AG09319 (cell line): ENCODE measurements at regions not wholly inside any gene's neighbourhood (a gene's known extent, or its start where the extent isn't known, plus 50 kb on each side); places are given as distances from the start of the nearest gene placed in this dataset.

ENCODE experiments used
- DNase-seq: peaks from one replicate; pipeline ENCODE4 v3.0.0-alpha.2; 2010; ENCODE audit warnings: low read depth; ENCODE audit errors: extremely low read depth
- CTCF ChIP-seq: IDR thresholded peaks from 2 replicates; pipeline ENCODE4 v1.5.1; 2011; ENCODE audit warnings: low read depth, mild to moderate bottlenecking, inconsistent platforms, low read length, moderate library complexity

- TF ChIP-seq CTCF = no peak
- DNase-seq = no peak
These were observed 165.1 kb upstream of the NCAM1 start for GRCh38 chr11:112795911-112796649.

GRCh38 chr11:112797092-112797491 is 164.1 kb upstream of the NCAM1 start:
- TF ChIP-seq CTCF = no peak
- DNase-seq = no peak

GRCh38 chr11:112797648-112798293 is 163.4 kb upstream of the NCAM1 start:
- no peak for DNase-seq

GRCh38 chr11:112801025-112801816 is 160.0 kb upstream of the NCAM1 start:
- DNase-seq = no peak
- TF ChIP-seq CTCF = no peak

More at GRCh38 chr11:112797648-112798293, 163.4 kb upstream of the NCAM1 start:
- peak; percentile 21 for TF ChIP-seq CTCF

GRCh38 chr11:112801817-112802088 is 159.5 kb upstream of the NCAM1 start:
- DNase-seq = no peak
- TF ChIP-seq CTCF = no peak

- no peak for DNase-seq
- TF ChIP-seq CTCF = no peak
These were observed 155.6 kb upstream of the NCAM1 start for GRCh38 chr11:112805658-112806057.

- DNase-seq = no peak
- TF ChIP-seq CTCF = no peak
These were observed 155.0 kb upstream of the NCAM1 start for GRCh38 chr11:112806256-112806655.
